ENCODE measurements at regions not wholly inside any gene's neighbourhood (a gene's known extent, or its start where the extent isn't known, plus 50 kb on each side); places are given as distances from the start of the nearest gene placed in this dataset.

GRCh38 chr6:65876668-65877067, 169.6 kb upstream of the EYS start:
- ChIA-PET CTCF (no interaction called here), POLR2A (no interaction called here)
- DNase-seq: no peak
- H3K27me3 Mint-ChIP-seq (ENCODE audit: low read depth): no peaks in the 10 kb centered on the region
- no peaks in the 10 kb centered on the region for H3K4me1 Mint-ChIP-seq (ENCODE audit: low read depth)
- H3K4me3 Mint-ChIP-seq: no peak overlapping the region
- peaks cover 20% of the 10 kb centered on the region for H3K9me3 Mint-ChIP-seq (ENCODE audit: insufficient read depth)
- no peaks in the 10 kb centered on the region for H3K36me3 Mint-ChIP-seq (ENCODE audit: low read depth)
- ATAC-seq: no peak
- H3K27ac Mint-ChIP-seq: no peak overlapping the region

- H3K9me3 Mint-ChIP-seq (ENCODE audit: insufficient read depth): peaks cover 7% of the 10 kb centered on the region
- H3K27me3 Mint-ChIP-seq (ENCODE audit: low read depth): no peaks in the 10 kb centered on the region
- ChIA-PET POLR2A (no interaction called here), CTCF (no interaction called here)
- H3K27ac Mint-ChIP-seq: no peak overlapping the region
- H3K36me3 Mint-ChIP-seq (ENCODE audit: low read depth): no peaks in the 10 kb centered on the region
- DNase-seq (no peak), ATAC-seq (no peak)
- no peak overlapping the region for H3K4me3 Mint-ChIP-seq
- no peaks in the 10 kb centered on the region for H3K4me1 Mint-ChIP-seq (ENCODE audit: low read depth)
These were observed 145.4 kb upstream of the EYS start for GRCh38 chr6:65852369-65852852.

- ATAC-seq (no peak), DNase-seq (no peak)
- no peaks in the 10 kb centered on the region for H3K36me3 Mint-ChIP-seq (ENCODE audit: low read depth)
- no peak overlapping the region for H3K4me3 Mint-ChIP-seq
- H3K27me3 Mint-ChIP-seq (ENCODE audit: low read depth): no peaks in the 10 kb centered on the region
- H3K9me3 Mint-ChIP-seq (ENCODE audit: insufficient read depth): peaks cover 10% of the 10 kb centered on the region
- no peaks in the 10 kb centered on the region for H3K4me1 Mint-ChIP-seq (ENCODE audit: low read depth)
- ChIA-PET CTCF (no interaction called here), POLR2A (no interaction called here)
- H3K27ac Mint-ChIP-seq: no peak overlapping the region
These were observed 123.1 kb upstream of the EYS start for GRCh38 chr6:65830151-65830550.

GRCh38 chr6:65819152-65819551, 112.1 kb upstream of the EYS start:
- Mint-ChIP-seq H3K36me3 (ENCODE audit: low read depth) (no peaks in the 10 kb centered on the region), H3K9me3 (ENCODE audit: insufficient read depth) (peaks cover 12% of the 10 kb centered on the region), H3K27me3 (ENCODE audit: low read depth) (no peaks in the 10 kb centered on the region), H3K4me1 (ENCODE audit: low read depth) (no peaks in the 10 kb centered on the region), H3K27ac (no peak overlapping the region), H3K4me3 (no peak overlapping the region)
- ChIA-PET CTCF (no interaction called here), POLR2A (no interaction called here)
- DNase-seq (no peak), ATAC-seq (no peak)

- no peak overlapping the region for H3K4me3 Mint-ChIP-seq
- no peak overlapping the region for H3K27ac Mint-ChIP-seq
- DNase-seq: no peak
- no peaks in the 10 kb centered on the region for H3K36me3 Mint-ChIP-seq (ENCODE audit: low read depth)
- ATAC-seq: no peak
- ChIA-PET CTCF (no interaction called here), POLR2A (no interaction called here)
- H3K27me3 Mint-ChIP-seq (ENCODE audit: low read depth): no peaks in the 10 kb centered on the region
- peaks cover 12% of the 10 kb centered on the region for H3K9me3 Mint-ChIP-seq (ENCODE audit: insufficient read depth)
- H3K4me1 Mint-ChIP-seq (ENCODE audit: low read depth): no peaks in the 10 kb centered on the region
These were observed 111.5 kb upstream of the EYS start for GRCh38 chr6:65818576-65818975.

- Mint-ChIP-seq H3K27ac (no peak overlapping the region), H3K36me3 (ENCODE audit: low read depth) (no peaks in the 10 kb centered on the region), H3K4me1 (ENCODE audit: low read depth) (no peaks in the 10 kb centered on the region), H3K27me3 (ENCODE audit: low read depth) (no peaks in the 10 kb centered on the region), H3K9me3 (ENCODE audit: insufficient read depth) (peaks cover 12% of the 10 kb centered on the region), H3K4me3 (no peak overlapping the region)
- ATAC-seq (no peak), DNase-seq (no peak)
- ChIA-PET POLR2A (no interaction called here), CTCF (no interaction called here)
These were observed 110.0 kb upstream of the EYS start for GRCh38 chr6:65816991-65817390.

- Mint-ChIP-seq H3K4me3 (no peak overlapping the region), H3K36me3 (ENCODE audit: low read depth) (no peaks in the 10 kb centered on the region), H3K9me3 (ENCODE audit: insufficient read depth) (no peaks in the 10 kb centered on the region), H3K27ac (no peak overlapping the region), H3K4me1 (ENCODE audit: low read depth) (no peaks in the 10 kb centered on the region), H3K27me3 (ENCODE audit: low read depth) (no peaks in the 10 kb centered on the region)
- POLR2A ChIA-PET: no interaction called here
- DNase-seq (no peak), ATAC-seq (no peak)
- CTCF ChIA-PET: no interaction called here
These were observed 107.0 kb upstream of the EYS start for GRCh38 chr6:65814071-65814470.

GRCh38 chr6:65803186-65803585, 96.2 kb upstream of the EYS start:
- no peaks in the 10 kb centered on the region for H3K36me3 Mint-ChIP-seq (ENCODE audit: low read depth)
- no peak for DNase-seq
- ATAC-seq: no peak
- ChIA-PET CTCF (no interaction called here), POLR2A (no interaction called here)
- no peak overlapping the region for H3K4me3 Mint-ChIP-seq
- peaks cover 4% of the 10 kb centered on the region for H3K9me3 Mint-ChIP-seq (ENCODE audit: insufficient read depth)
- H3K27me3 Mint-ChIP-seq (ENCODE audit: low read depth): no peaks in the 10 kb centered on the region
- H3K4me1 Mint-ChIP-seq (ENCODE audit: low read depth): no peaks in the 10 kb centered on the region
- no peak overlapping the region for H3K27ac Mint-ChIP-seq

GRCh38 chr6:65799389-65799788, 92.4 kb upstream of the EYS start:
- CTCF ChIA-PET: no interaction called here
- Mint-ChIP-seq H3K27ac (no peak overlapping the region), H3K4me3 (no peak overlapping the region), H3K27me3 (ENCODE audit: low read depth) (no peaks in the 10 kb centered on the region), H3K4me1 (ENCODE audit: low read depth) (no peaks in the 10 kb centered on the region), H3K9me3 (ENCODE audit: insufficient read depth) (peaks cover 4% of the 10 kb centered on the region), H3K36me3 (ENCODE audit: low read depth) (no peaks in the 10 kb centered on the region)
- POLR2A ChIA-PET: no interaction called here
- ATAC-seq (no peak), DNase-seq (no peak)

GRCh38 chr6:65798280-65799014, 91.4 kb upstream of the EYS start:
- H3K4me1 Mint-ChIP-seq (ENCODE audit: low read depth): no peaks in the 10 kb centered on the region

GRCh38 chr6:65790666-65791065, 83.6 kb upstream of the EYS start:
- Mint-ChIP-seq H3K27ac (no peak overlapping the region), H3K27me3 (ENCODE audit: low read depth) (no peaks in the 10 kb centered on the region)
- CTCF ChIA-PET: no interaction called here

More at GRCh38 chr6:65798280-65799014, 91.4 kb upstream of the EYS start:
- DNase-seq: no peak
- ChIA-PET CTCF (no interaction called here), POLR2A (no interaction called here)
- no peaks in the 10 kb centered on the region for H3K27me3 Mint-ChIP-seq (ENCODE audit: low read depth)
- no peak for ATAC-seq
- no peak overlapping the region for H3K27ac Mint-ChIP-seq
- no peak overlapping the region for H3K4me3 Mint-ChIP-seq
- H3K9me3 Mint-ChIP-seq (ENCODE audit: insufficient read depth): no peaks in the 10 kb centered on the region
- no peaks in the 10 kb centered on the region for H3K36me3 Mint-ChIP-seq (ENCODE audit: low read depth)

GRCh38 chr6:65787787-65788186, 80.8 kb upstream of the EYS start:
- Mint-ChIP-seq H3K27me3 (ENCODE audit: low read depth) (no peaks in the 10 kb centered on the region), H3K9me3 (ENCODE audit: insufficient read depth) (peaks cover 21% of the 10 kb centered on the region), H3K36me3 (ENCODE audit: low read depth) (no peaks in the 10 kb centered on the region), H3K4me3 (no peak overlapping the region), H3K27ac (no peak overlapping the region), H3K4me1 (ENCODE audit: low read depth) (no peaks in the 10 kb centered on the region)
- POLR2A ChIA-PET: no interaction called here
- DNase-seq (no peak), ATAC-seq (no peak)
- CTCF ChIA-PET: no interaction called here

More at GRCh38 chr6:65790666-65791065, 83.6 kb upstream of the EYS start:
- no peaks in the 10 kb centered on the region for H3K36me3 Mint-ChIP-seq (ENCODE audit: low read depth)
- POLR2A ChIA-PET: no interaction called here
- ATAC-seq: no peak
- no peak overlapping the region for H3K4me3 Mint-ChIP-seq
- no peak for DNase-seq
- peaks cover 15% of the 10 kb centered on the region for H3K9me3 Mint-ChIP-seq (ENCODE audit: insufficient read depth)
- no peaks in the 10 kb centered on the region for H3K4me1 Mint-ChIP-seq (ENCODE audit: low read depth)

GRCh38 chr6:65786815-65787214, 79.8 kb upstream of the EYS start:
- no peak for ATAC-seq

More at GRCh38 chr6:65786815-65787214, 79.8 kb upstream of the EYS start:
- ChIA-PET CTCF (no interaction called here), POLR2A (no interaction called here)
- H3K9me3 Mint-ChIP-seq (ENCODE audit: insufficient read depth): peaks cover 27% of the 10 kb centered on the region
- no peak overlapping the region for H3K4me3 Mint-ChIP-seq
- no peaks in the 10 kb centered on the region for H3K27me3 Mint-ChIP-seq (ENCODE audit: low read depth)
- DNase-seq: no peak
- no peaks in the 10 kb centered on the region for H3K4me1 Mint-ChIP-seq (ENCODE audit: low read depth)
- H3K27ac Mint-ChIP-seq: no peak overlapping the region
- no peaks in the 10 kb centered on the region for H3K36me3 Mint-ChIP-seq (ENCODE audit: low read depth)
